ENCODE measurements at regions not wholly inside any gene's neighbourhood (a gene's known extent, or its start where the extent isn't known, plus 50 kb on each side); places are given as distances from the start of the nearest gene placed in this dataset.

DNA sequence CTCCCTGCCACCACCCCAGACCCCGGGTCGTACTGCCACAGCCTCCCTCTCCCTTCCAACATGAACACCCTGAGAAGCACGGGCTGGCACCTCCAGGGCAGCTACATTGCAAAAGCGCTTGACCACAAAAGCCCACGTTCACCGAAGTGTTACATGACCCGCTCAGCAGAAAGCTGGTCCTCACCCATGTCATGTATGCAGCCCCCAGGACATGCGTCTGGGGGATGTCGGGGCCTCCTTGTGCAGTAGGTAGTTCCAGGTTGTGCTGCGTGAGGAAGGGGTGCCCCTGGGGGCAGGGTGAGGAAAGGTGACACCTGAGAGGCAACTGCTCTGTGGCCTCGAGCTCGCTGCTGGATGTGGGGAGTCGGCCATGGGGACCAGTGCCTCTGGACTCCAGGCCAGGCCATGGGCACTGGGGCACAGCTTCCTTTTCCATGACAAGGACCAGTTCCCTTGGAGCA, 102.0 kb upstream of the C1orf174 start:
- Histone ChIP-seq H3K36me3 (no peaks in the 10 kb centered on the region), H3K4me3 (no peak overlapping the region), H3K27ac (no peak overlapping the region), H3K4me1 (ENCODE audit: control insufficient read depth in 1 of 2, low read depth in 2 of 2) (no peaks in the 10 kb centered on the region), H3K9me3 (no peaks in the 10 kb centered on the region), H3K27me3 (replicated peaks; ENCODE audit: insufficient read depth) (no peaks in the 10 kb centered on the region)
- no peak for ATAC-seq (ENCODE audit: insufficient number of reproducible peaks, low FRiP score, low read depth)
- no peak for DNase-seq (ENCODE audit: low spot score)
- TF ChIP-seq, protein P1, sequence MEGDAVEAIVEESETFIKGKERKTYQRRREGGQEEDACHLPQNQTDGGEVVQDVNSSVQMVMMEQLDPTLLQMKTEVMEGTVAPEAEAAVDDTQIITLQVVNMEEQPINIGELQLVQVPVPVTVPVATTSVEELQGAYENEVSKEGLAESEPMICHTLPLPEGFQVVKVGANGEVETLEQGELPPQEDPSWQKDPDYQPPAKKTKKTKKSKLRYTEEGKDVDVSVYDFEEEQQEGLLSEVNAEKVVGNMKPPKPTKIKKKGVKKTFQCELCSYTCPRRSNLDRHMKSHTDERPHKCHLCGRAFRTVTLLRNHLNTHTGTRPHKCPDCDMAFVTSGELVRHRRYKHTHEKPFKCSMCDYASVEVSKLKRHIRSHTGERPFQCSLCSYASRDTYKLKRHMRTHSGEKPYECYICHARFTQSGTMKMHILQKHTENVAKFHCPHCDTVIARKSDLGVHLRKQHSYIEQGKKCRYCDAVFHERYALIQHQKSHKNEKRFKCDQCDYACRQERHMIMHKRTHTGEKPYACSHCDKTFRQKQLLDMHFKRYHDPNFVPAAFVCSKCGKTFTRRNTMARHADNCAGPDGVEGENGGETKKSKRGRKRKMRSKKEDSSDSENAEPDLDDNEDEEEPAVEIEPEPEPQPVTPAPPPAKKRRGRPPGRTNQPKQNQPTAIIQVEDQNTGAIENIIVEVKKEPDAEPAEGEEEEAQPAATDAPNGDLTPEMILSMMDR (IDR thresholded peaks at IDR 0.05) = no peak

DNA sequence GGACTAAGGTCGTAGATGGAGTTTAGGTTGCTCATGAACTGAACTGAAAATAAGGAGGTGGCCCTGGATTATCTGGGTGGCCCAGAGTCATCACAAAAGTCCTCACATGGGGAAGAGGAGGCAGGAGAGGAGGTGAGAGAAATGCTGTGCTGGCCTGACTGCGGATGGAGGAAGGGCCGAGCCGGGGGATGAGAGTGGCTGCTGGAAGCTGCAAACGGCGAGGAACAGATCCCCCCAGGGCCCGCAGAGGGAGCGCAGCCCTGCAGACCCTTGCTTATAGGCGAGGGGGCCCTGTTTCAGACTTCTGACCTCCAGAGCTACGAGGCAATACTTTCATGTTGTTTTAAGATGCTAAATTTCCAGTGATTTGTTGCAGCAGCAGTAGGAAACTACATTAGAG, 102.7 kb upstream of the C1orf174 start:
- Histone ChIP-seq H3K4me1 (ENCODE audit: control insufficient read depth in 1 of 2, low read depth in 2 of 2) (no peaks in the 10 kb centered on the region), H3K9me3 (no peaks in the 10 kb centered on the region), H3K4me3 (no peak overlapping the region), H3K27ac (no peak overlapping the region), H3K27me3 (replicated peaks; ENCODE audit: insufficient read depth) (no peaks in the 10 kb centered on the region), H3K36me3 (no peaks in the 10 kb centered on the region)
- DNase-seq (ENCODE audit: low spot score) (no peak), ATAC-seq (ENCODE audit: insufficient number of reproducible peaks, low FRiP score, low read depth) (no peak)
- TF ChIP-seq, protein P1 (IDR thresholded peaks at IDR 0.05) = no peak

DNA sequence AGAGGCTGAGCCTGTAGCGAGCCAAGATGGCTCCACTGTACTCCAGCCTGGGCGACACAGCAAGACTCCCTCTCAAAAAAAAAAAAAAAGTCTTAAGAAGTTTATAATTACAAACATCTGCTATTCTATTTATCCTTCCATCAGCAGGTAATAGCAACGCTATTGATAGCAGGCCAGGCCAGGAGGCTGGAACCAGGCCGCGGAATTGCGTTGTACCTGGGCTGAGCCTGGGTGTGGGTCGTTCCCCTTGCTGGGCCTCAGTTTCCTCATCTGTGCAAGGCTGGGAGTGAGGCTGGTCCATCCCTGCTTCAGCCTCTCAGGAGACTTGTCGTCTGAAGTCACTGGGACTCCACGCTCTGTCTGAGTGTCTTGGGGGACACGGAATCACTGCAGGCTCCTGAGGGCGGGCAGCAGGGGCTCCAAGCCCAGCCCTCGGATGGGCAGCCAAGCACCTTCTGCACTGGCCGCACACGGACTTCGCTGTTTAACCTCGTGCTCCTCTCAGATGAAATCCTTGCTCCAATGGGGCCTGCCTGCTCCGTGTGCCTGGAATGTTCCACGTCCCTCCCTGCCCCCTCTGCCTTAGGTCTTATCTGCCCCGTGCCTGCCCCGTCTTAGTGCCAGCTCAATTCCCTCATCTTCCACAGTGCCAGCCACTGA, 103.9 kb upstream of the C1orf174 start:
- ATAC-seq (ENCODE audit: insufficient number of reproducible peaks, low FRiP score, low read depth) = no peak
- no peak for DNase-seq (ENCODE audit: low spot score)
- Histone ChIP-seq H3K27me3 (replicated peaks; ENCODE audit: insufficient read depth) (no peaks in the 10 kb centered on the region), H3K4me1 (ENCODE audit: control insufficient read depth in 1 of 2, low read depth in 2 of 2) (no peaks in the 10 kb centered on the region), H3K27ac (no peak overlapping the region), H3K36me3 (no peaks in the 10 kb centered on the region), H3K4me3 (no peak overlapping the region), H3K9me3 (no peaks in the 10 kb centered on the region)
- TF ChIP-seq, protein P1 (IDR thresholded peaks at IDR 0.05) = no peak

DNA sequence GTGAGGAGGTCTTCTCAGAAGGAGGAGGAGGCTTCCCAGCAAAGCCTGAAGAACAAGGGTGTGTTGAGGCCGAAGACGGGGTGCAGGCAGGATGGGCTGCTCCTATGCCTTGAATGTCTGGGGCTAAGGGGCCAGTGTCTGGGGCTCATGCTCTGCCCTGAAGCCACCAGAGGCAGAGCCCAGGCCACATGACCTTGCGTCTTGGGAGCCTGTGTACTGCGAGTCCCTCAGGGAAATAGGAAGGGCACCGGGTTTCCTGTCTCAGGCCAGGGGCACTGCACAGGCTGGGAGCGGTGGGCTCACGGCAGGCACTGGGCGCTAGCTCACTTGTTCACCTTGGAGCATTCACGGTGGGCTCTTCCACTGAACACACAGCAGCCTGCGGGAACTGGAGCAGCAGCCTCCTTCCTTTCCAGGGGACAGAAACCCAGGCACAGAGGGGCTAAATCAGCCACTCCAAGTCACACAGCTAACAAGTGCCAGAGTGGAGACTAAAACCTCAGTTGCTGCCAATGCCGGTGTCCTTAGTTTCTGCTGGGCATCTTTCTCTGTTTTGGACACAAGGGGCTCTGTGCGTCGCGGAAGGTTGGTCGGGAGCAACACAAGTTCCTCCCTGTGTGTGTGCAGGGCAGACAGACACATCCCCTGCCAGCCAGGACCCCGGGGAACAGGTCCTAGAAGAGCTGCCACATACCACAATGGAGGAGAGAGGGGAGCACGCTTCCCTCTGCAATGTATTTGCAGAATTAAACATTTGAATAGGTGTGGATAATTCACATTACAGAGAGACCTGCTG, 104.8 kb upstream of the C1orf174 start:
- Histone ChIP-seq H3K27ac (no peak overlapping the region), H3K4me1 (ENCODE audit: control insufficient read depth in 1 of 2, low read depth in 2 of 2) (no peaks in the 10 kb centered on the region), H3K36me3 (no peaks in the 10 kb centered on the region), H3K9me3 (no peaks in the 10 kb centered on the region), H3K4me3 (no peak overlapping the region), H3K27me3 (replicated peaks; ENCODE audit: insufficient read depth) (no peaks in the 10 kb centered on the region)
- no peak for ATAC-seq (ENCODE audit: insufficient number of reproducible peaks, low FRiP score, low read depth)
- TF ChIP-seq, protein P1 (IDR thresholded peaks at IDR 0.05) = no peak
- DNase-seq (ENCODE audit: low spot score) = no peak

DNA sequence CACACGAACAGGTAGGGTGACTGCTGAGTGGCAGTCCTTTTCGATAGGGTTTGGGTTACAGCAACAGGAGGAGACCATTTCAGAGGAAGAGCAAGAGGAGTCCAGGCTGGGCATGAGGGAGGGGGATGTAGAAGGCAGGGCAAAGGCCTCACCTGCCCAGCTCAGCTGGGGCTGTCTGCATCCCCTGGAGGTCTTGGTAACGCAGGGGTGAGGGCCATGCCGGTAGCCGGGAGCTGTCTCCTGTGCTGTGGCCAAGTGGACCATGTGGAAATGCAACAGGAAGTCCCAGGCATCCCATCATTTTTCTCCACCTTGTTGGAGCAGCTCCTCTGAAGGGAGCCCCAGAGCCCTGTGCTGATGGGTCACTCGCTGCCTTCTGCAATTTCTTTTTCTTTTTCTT, 105.4 kb upstream of the C1orf174 start:
- no peaks in the 10 kb centered on the region for H3K4me1 ChIP-seq (ENCODE audit: control insufficient read depth in 1 of 2, low read depth in 2 of 2)
- no peaks in the 10 kb centered on the region for H3K9me3 ChIP-seq
- H3K27me3 ChIP-seq (replicated peaks; ENCODE audit: insufficient read depth) = no peaks in the 10 kb centered on the region
- H3K4me3 ChIP-seq = no peak overlapping the region
- no peaks in the 10 kb centered on the region for H3K36me3 ChIP-seq
- DNase-seq (ENCODE audit: low spot score) (no peak), ATAC-seq (ENCODE audit: insufficient number of reproducible peaks, low FRiP score, low read depth) (no peak)
- no peak overlapping the region for H3K27ac ChIP-seq
- TF ChIP-seq, protein P1 (IDR thresholded peaks at IDR 0.05) = no peak
